ENCODE measurements at regions not wholly inside any gene's neighbourhood (a gene's known extent, or its start where the extent isn't known, plus 50 kb on each side); places are given as distances from the start of the nearest gene placed in this dataset.

DNA sequence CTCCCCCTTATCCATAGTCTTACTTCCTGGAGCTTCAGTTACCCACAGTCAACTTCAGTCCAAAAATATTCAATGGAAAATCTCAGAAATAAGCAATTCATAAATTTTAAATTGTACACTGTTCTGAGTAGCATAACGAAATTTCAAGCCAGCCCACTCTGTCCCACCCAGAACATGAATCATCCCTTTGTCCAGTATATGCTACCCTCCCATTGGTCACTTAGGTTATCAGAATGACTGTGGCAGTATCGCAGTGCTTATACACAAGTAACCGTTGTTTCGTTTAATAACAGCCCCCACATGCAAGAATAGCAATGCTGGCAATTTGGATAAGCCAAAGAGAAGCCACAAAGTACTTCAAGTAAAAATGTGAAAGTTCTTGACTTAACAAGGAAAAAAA is 325.3 kb upstream of the ADAMTS9 start:
- no peak for TF ChIP-seq CTCF (conservative IDR thresholded peaks at IDR 0.05; ENCODE audit: low read depth in 2 of 2)
- TF ChIP-seq, protein P1, sequence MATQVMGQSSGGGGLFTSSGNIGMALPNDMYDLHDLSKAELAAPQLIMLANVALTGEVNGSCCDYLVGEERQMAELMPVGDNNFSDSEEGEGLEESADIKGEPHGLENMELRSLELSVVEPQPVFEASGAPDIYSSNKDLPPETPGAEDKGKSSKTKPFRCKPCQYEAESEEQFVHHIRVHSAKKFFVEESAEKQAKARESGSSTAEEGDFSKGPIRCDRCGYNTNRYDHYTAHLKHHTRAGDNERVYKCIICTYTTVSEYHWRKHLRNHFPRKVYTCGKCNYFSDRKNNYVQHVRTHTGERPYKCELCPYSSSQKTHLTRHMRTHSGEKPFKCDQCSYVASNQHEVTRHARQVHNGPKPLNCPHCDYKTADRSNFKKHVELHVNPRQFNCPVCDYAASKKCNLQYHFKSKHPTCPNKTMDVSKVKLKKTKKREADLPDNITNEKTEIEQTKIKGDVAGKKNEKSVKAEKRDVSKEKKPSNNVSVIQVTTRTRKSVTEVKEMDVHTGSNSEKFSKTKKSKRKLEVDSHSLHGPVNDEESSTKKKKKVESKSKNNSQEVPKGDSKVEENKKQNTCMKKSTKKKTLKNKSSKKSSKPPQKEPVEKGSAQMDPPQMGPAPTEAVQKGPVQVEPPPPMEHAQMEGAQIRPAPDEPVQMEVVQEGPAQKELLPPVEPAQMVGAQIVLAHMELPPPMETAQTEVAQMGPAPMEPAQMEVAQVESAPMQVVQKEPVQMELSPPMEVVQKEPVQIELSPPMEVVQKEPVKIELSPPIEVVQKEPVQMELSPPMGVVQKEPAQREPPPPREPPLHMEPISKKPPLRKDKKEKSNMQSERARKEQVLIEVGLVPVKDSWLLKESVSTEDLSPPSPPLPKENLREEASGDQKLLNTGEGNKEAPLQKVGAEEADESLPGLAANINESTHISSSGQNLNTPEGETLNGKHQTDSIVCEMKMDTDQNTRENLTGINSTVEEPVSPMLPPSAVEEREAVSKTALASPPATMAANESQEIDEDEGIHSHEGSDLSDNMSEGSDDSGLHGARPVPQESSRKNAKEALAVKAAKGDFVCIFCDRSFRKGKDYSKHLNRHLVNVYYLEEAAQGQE (IDR thresholded peaks at IDR 0.05; ENCODE audit: unreplicated experiment): no peak
- TF ChIP-seq EZH2 (IDR thresholded peaks at IDR 0.05; ENCODE audit: low read depth, unreplicated experiment): no peak
- TF ChIP-seq POLR2AphosphoS5 (IDR thresholded peaks at IDR 0.05; ENCODE audit: low read depth): no peak
- TF ChIP-seq EZH2phosphoT487 (IDR thresholded peaks at IDR 0.05; ENCODE audit: unreplicated experiment): no peak
- TF ChIP-seq CREB1 (CRISPR knock-in tag; IDR thresholded peaks at IDR 0.05; ENCODE audit: low read depth): no peak
